SK-N-SH treated with all-trans-retinoic acid at 6 μM for 48 hours (cell line): ENCODE measurements at regions not wholly inside any gene's neighbourhood (a gene's known extent, or its start where the extent isn't known, plus 50 kb on each side); places are given as distances from the start of the nearest gene placed in this dataset.

Experiments
- ARNTL ChIP-seq: fragments of 450-650 bp; formaldehyde crosslinking; IDR thresholded peaks from 2 replicates; pipeline ENCODE4 v1.5.0; 2020; ENCODE audit warnings: low read depth, mild to moderate bottlenecking, moderate library complexity, borderline replicate concordance
- BACH2 ChIP-seq: fragments of 250-450 bp; sonication (Bioruptor Pico); IDR thresholded peaks from 2 replicates; pipeline ENCODE4 v1.9.0; 2021; ENCODE audit warnings: mild to moderate bottlenecking, borderline replicate concordance
- CSDC2 ChIP-seq: fragments of 250-450 bp; sonication (Bioruptor Pico); IDR thresholded peaks from 2 replicates; pipeline ENCODE4 v1.5.0; 2020; ENCODE audit warnings: mild to moderate bottlenecking, moderate library complexity
- OSR1 ChIP-seq: fragments of 250-450 bp; sonication (Bioruptor Pico); IDR thresholded peaks from 2 replicates; pipeline ENCODE4 v1.8.0; 2022; ENCODE audit warnings: moderate library complexity, mild to moderate bottlenecking, inconsistent platforms
- RARB ChIP-seq: fragments of 250-450 bp; sonication (Bioruptor Pico); IDR thresholded peaks from 2 replicates; pipeline ENCODE4 v1.8.0; 2021; ENCODE audit warnings: mild to moderate bottlenecking, moderate library complexity
- ZC3H10 ChIP-seq: fragments of 250-450 bp; sonication (Bioruptor Pico); IDR thresholded peaks from 2 replicates; pipeline ENCODE4 v1.5.1; 2021; ENCODE audit warnings: mild to moderate bottlenecking, moderate library complexity
- ZFP30 ChIP-seq: fragments of 450-650 bp; formaldehyde crosslinking; IDR thresholded peaks from 2 replicates; pipeline ENCODE4 v1.5.0; 2022; ENCODE audit warnings: mild to moderate bottlenecking, moderate library complexity
- ZNF565 ChIP-seq: fragments of 450-650 bp; formaldehyde crosslinking; conservative IDR thresholded peaks from 2 replicates; pipeline ENCODE4 v1.5.0; 2020; ENCODE audit warnings: low read depth, mild to moderate bottlenecking, moderate library complexity
- ZNF70 ChIP-seq: fragments of 450-650 bp; formaldehyde crosslinking; IDR thresholded peaks from 2 replicates; pipeline ENCODE4 v1.5.0; 2020; ENCODE audit warnings: mild to moderate bottlenecking, moderate library complexity
- TF ChIP-seq, protein P1 (sequence below): fragments of 250-450 bp; sonication (Bioruptor Pico); IDR thresholded peaks from 2 replicates; pipeline ENCODE4 v1.8.0; 2020; ENCODE audit warnings: mild to moderate bottlenecking, moderate library complexity, borderline replicate concordance
- TF ChIP-seq, protein P2 (sequence below): fragments of 250-450 bp; sonication (Bioruptor Pico); IDR thresholded peaks from 2 replicates; pipeline ENCODE4 v1.5.1; 2021; ENCODE audit warnings: mild to moderate bottlenecking, moderate library complexity
- TF ChIP-seq, protein P3 (sequence below): fragments of 250-450 bp; sonication (Bioruptor Pico); IDR thresholded peaks from 2 replicates; pipeline ENCODE4 v1.5.1; 2020; ENCODE audit warnings: low read depth, mild to moderate bottlenecking, moderate library complexity
- TF ChIP-seq, protein P4 (sequence below): fragments of 250-450 bp; sonication (Bioruptor Pico); IDR thresholded peaks from 2 replicates; pipeline ENCODE4 v1.5.0; 2020; ENCODE audit warnings: mild to moderate bottlenecking, moderate library complexity

DNA sequence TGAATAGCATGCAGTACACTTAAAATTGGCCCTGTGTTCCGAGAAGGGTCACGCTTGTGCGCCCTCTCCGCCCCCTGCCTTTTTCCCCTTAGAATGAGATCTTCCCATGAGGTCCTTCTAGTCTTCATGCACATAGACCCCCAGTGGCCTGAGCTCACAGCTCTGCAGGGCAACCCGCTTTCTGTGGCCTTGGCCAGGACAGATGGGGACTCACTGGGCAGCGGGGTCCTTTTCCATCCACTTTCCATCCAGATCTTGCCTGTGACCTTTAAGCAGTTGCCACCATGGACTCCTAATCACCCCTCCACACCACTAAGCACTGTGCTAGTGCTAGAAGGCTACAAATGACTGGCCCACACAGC, 244.4 kb downstream of the UACA start:
- no peak for TF ChIP-seq OSR1 (CRISPR knock-in tag)
- TF ChIP-seq ZC3H10 (CRISPR knock-in tag) = no peak
- TF ChIP-seq, protein P1, sequence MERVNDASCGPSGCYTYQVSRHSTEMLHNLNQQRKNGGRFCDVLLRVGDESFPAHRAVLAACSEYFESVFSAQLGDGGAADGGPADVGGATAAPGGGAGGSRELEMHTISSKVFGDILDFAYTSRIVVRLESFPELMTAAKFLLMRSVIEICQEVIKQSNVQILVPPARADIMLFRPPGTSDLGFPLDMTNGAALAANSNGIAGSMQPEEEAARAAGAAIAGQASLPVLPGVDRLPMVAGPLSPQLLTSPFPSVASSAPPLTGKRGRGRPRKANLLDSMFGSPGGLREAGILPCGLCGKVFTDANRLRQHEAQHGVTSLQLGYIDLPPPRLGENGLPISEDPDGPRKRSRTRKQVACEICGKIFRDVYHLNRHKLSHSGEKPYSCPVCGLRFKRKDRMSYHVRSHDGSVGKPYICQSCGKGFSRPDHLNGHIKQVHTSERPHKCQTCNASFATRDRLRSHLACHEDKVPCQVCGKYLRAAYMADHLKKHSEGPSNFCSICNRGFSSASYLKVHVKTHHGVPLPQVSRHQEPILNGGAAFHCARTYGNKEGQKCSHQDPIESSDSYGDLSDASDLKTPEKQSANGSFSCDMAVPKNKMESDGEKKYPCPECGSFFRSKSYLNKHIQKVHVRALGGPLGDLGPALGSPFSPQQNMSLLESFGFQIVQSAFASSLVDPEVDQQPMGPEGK (CRISPR knock-in tag) = no peak
- no peak for TF ChIP-seq ZNF70 (CRISPR knock-in tag)
- no peak for TF ChIP-seq ARNTL (CRISPR knock-in tag)
- no peak for TF ChIP-seq CSDC2
- no peak for TF ChIP-seq ZFP30 (CRISPR knock-in tag)
- TF ChIP-seq, protein P2, sequence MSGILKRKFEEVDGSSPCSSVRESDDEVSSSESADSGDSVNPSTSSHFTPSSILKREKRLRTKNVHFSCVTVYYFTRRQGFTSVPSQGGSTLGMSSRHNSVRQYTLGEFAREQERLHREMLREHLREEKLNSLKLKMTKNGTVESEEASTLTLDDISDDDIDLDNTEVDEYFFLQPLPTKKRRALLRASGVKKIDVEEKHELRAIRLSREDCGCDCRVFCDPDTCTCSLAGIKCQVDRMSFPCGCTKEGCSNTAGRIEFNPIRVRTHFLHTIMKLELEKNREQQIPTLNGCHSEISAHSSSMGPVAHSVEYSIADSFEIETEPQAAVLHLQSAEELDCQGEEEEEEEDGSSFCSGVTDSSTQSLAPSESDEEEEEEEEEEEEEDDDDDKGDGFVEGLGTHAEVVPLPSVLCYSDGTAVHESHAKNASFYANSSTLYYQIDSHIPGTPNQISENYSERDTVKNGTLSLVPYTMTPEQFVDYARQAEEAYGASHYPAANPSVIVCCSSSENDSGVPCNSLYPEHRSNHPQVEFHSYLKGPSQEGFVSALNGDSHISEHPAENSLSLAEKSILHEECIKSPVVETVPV = no peak
- TF ChIP-seq, protein P3, sequence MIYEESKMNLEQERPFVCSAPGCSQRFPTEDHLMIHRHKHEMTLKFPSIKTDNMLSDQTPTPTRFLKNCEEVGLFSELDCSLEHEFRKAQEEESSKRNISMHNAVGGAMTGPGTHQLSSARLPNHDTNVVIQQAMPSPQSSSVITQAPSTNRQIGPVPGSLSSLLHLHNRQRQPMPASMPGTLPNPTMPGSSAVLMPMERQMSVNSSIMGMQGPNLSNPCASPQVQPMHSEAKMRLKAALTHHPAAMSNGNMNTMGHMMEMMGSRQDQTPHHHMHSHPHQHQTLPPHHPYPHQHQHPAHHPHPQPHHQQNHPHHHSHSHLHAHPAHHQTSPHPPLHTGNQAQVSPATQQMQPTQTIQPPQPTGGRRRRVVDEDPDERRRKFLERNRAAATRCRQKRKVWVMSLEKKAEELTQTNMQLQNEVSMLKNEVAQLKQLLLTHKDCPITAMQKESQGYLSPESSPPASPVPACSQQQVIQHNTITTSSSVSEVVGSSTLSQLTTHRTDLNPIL = no peak
- TF ChIP-seq ZNF565 (CRISPR knock-in tag) = no peak
- TF ChIP-seq BACH2 (CRISPR knock-in tag) = no peak
- TF ChIP-seq RARB (CRISPR knock-in tag) = no peak
- TF ChIP-seq, protein P4, sequence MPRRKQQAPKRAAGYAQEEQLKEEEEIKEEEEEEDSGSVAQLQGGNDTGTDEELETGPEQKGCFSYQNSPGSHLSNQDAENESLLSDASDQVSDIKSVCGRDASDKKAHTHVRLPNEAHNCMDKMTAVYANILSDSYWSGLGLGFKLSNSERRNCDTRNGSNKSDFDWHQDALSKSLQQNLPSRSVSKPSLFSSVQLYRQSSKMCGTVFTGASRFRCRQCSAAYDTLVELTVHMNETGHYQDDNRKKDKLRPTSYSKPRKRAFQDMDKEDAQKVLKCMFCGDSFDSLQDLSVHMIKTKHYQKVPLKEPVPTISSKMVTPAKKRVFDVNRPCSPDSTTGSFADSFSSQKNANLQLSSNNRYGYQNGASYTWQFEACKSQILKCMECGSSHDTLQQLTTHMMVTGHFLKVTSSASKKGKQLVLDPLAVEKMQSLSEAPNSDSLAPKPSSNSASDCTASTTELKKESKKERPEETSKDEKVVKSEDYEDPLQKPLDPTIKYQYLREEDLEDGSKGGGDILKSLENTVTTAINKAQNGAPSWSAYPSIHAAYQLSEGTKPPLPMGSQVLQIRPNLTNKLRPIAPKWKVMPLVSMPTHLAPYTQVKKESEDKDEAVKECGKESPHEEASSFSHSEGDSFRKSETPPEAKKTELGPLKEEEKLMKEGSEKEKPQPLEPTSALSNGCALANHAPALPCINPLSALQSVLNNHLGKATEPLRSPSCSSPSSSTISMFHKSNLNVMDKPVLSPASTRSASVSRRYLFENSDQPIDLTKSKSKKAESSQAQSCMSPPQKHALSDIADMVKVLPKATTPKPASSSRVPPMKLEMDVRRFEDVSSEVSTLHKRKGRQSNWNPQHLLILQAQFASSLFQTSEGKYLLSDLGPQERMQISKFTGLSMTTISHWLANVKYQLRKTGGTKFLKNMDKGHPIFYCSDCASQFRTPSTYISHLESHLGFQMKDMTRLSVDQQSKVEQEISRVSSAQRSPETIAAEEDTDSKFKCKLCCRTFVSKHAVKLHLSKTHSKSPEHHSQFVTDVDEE (CRISPR knock-in tag) = no peak
